ENCODE measurements at regions not wholly inside any gene's neighbourhood (a gene's known extent, or its start where the extent isn't known, plus 50 kb on each side); places are given as distances from the start of the nearest gene placed in this dataset.

- Histone ChIP-seq H3K27me3 (ENCODE audit: control insufficient read depth in 3 of 3, insufficient read depth in 3 of 3, low read length in 2 of 3) (no peaks in the 10 kb centered on the region), H3K4me1 (ENCODE audit: control insufficient read depth in 5 of 5, insufficient read depth in 5 of 5, low read length in 5 of 5) (no peaks in the 10 kb centered on the region), H3K27ac (ENCODE audit: low read depth in 1 of 2, low read length in 1 of 2) (no peak overlapping the region), H3K36me3 (ENCODE audit: control insufficient read depth in 4 of 4, insufficient read depth in 4 of 4, low read length in 4 of 4) (no peaks in the 10 kb centered on the region), H3K9me3 (ENCODE audit: control insufficient read depth in 4 of 4, insufficient read depth in 3 of 4, low read length in 3 of 4) (no peaks in the 10 kb centered on the region), H3K4me3 (no peak overlapping the region), H3K9ac (ENCODE audit: insufficient read depth in 1 of 2, low read length in 2 of 2) (no peak overlapping the region)
- DNase-seq (no peak), ATAC-seq (ENCODE audit: insufficient read depth, low FRiP score) (no peak)
- WGBS, 2 donors: 92 to 96% methylated on average over 1 of the region's 1 CpG
- TF ChIP-seq CTCF (IDR thresholded peaks at IDR 0.05; ENCODE audit: control extremely low read depth, extremely low read depth): no peak
Measured at GRCh38 chr18:43398601-43399000, 121.3 kb upstream of the SYT4 start.

GRCh38 chr18:43405097-43405496 lies 127.8 kb upstream of the SYT4 start:
- TF ChIP-seq CTCF (IDR thresholded peaks at IDR 0.05; ENCODE audit: control extremely low read depth, extremely low read depth): no peak
- H3K9ac ChIP-seq (ENCODE audit: insufficient read depth in 1 of 2, low read length in 2 of 2): no peak overlapping the region
- WGBS, 2 donors: 75 to 78% methylated on average over 1 of the region's 1 CpG
- H3K4me1 ChIP-seq (ENCODE audit: control insufficient read depth in 5 of 5, insufficient read depth in 5 of 5, low read length in 5 of 5): no peaks in the 10 kb centered on the region
- no peaks in the 10 kb centered on the region for H3K27me3 ChIP-seq (ENCODE audit: control insufficient read depth in 3 of 3, insufficient read depth in 3 of 3, low read length in 2 of 3)
- ATAC-seq (ENCODE audit: insufficient read depth, low FRiP score): no peak
- H3K4me3 ChIP-seq: no peak overlapping the region
- no peaks in the 10 kb centered on the region for H3K9me3 ChIP-seq (ENCODE audit: control insufficient read depth in 4 of 4, insufficient read depth in 3 of 4, low read length in 3 of 4)
- no peak overlapping the region for H3K27ac ChIP-seq (ENCODE audit: low read depth in 1 of 2, low read length in 1 of 2)
- no peaks in the 10 kb centered on the region for H3K36me3 ChIP-seq (ENCODE audit: control insufficient read depth in 4 of 4, insufficient read depth in 4 of 4, low read length in 4 of 4)
- DNase-seq: no peak

GRCh38 chr18:43414006-43414405 lies 136.7 kb upstream of the SYT4 start:
- H3K36me3 ChIP-seq (ENCODE audit: control insufficient read depth in 4 of 4, insufficient read depth in 4 of 4, low read length in 4 of 4): no peaks in the 10 kb centered on the region
- no peaks in the 10 kb centered on the region for H3K27me3 ChIP-seq (ENCODE audit: control insufficient read depth in 3 of 3, insufficient read depth in 3 of 3, low read length in 2 of 3)
- WGBS, 2 donors: 34 to 39% methylated on average over 6 of the region's 6 CpGs
- H3K9ac ChIP-seq (ENCODE audit: insufficient read depth in 1 of 2, low read length in 2 of 2): no peak overlapping the region
- H3K4me3 ChIP-seq: no peak overlapping the region
- ATAC-seq (ENCODE audit: insufficient read depth, low FRiP score): no peak
- H3K27ac ChIP-seq (ENCODE audit: low read depth in 1 of 2, low read length in 1 of 2): no peak overlapping the region
- peaks cover 0 to 2% (median 0%) of the 10 kb centered on the region in 4 donors for H3K9me3 ChIP-seq (ENCODE audit: control insufficient read depth in 4 of 4, insufficient read depth in 3 of 4, low read length in 3 of 4)
- no peaks in the 10 kb centered on the region for H3K4me1 ChIP-seq (ENCODE audit: control insufficient read depth in 5 of 5, insufficient read depth in 5 of 5, low read length in 5 of 5)
- no peak for DNase-seq
- TF ChIP-seq CTCF (IDR thresholded peaks at IDR 0.05; ENCODE audit: control extremely low read depth, extremely low read depth): no peak

GRCh38 chr18:43420091-43420490 lies 142.8 kb upstream of the SYT4 start:
- no peak for TF ChIP-seq CTCF (IDR thresholded peaks at IDR 0.05; ENCODE audit: control extremely low read depth, extremely low read depth)
- Histone ChIP-seq H3K27ac (ENCODE audit: low read depth in 1 of 2, low read length in 1 of 2) (no peak overlapping the region), H3K9me3 (ENCODE audit: control insufficient read depth in 4 of 4, insufficient read depth in 3 of 4, low read length in 3 of 4) (peaks cover 0 to 2% (median 0%) of the 10 kb centered on the region in 4 donors), H3K36me3 (ENCODE audit: control insufficient read depth in 4 of 4, insufficient read depth in 4 of 4, low read length in 4 of 4) (no peaks in the 10 kb centered on the region), H3K27me3 (ENCODE audit: control insufficient read depth in 3 of 3, insufficient read depth in 3 of 3, low read length in 2 of 3) (no peaks in the 10 kb centered on the region), H3K4me1 (ENCODE audit: control insufficient read depth in 5 of 5, insufficient read depth in 5 of 5, low read length in 5 of 5) (peaks cover 0 to 3% (median 0%) of the 10 kb centered on the region in 5 donors), H3K4me3 (no peak overlapping the region), H3K9ac (ENCODE audit: insufficient read depth in 1 of 2, low read length in 2 of 2) (no peak overlapping the region)
- ATAC-seq (ENCODE audit: insufficient read depth, low FRiP score) (no peak), DNase-seq (no peak)

Data from lung (tissue), 11 donors.